Mesendoderm (in vitro differentiated cells): ENCODE measurements at regions not wholly inside any gene's neighbourhood (a gene's known extent, or its start where the extent isn't known, plus 50 kb on each side); places are given as distances from the start of the nearest gene placed in this dataset.
"Not testable (repeated sequence)": the region's sequence is repeated elsewhere in the genome, so short reads cannot be mapped to it uniquely, and the experiment has no call there.

Experiments
- DNase-seq: peaks from one replicate; pipeline ENCODE4 v3.0.0; 2013
- H2AK5ac ChIP-seq: 2 replicates; pipeline ENCODE4 v1.6.1; 2013; ENCODE audit warnings: low read length, inconsistent platforms
- H2BK120ac ChIP-seq: 2 replicates; pipeline ENCODE4 v1.6.1; 2013; ENCODE audit warnings: low read depth, mild to moderate bottlenecking, low read length, moderate library complexity, mixed read lengths
- H2BK15ac ChIP-seq: replicated peaks from 2 replicates; pipeline ENCODE4 v1.6.1; 2013; ENCODE audit warnings: low read depth, mild to moderate bottlenecking, moderate library complexity
- H2BK5ac ChIP-seq: 2 replicates; pipeline ENCODE4 v1.6.1; 2013; ENCODE audit warnings: low read length, inconsistent platforms
- H3K18ac ChIP-seq: 2 replicates; pipeline ENCODE4 v1.6.1; 2013; ENCODE audit warnings: mild to moderate bottlenecking, low read length, mixed read lengths
- H3K23ac ChIP-seq: one replicate; pipeline ENCODE4 v1.6.1; 2013; ENCODE audit warnings: low read length
- H3K27ac ChIP-seq: 2 replicates; pipeline ENCODE4 v1.5.1; 2013; ENCODE audit warnings: low read depth, mild to moderate bottlenecking, inconsistent platforms, low read length, moderate library complexity
- H3K27me3 ChIP-seq: 2 replicates; pipeline ENCODE4 v1.6.1; 2013; ENCODE audit warnings: low read length, control low read depth, mild to moderate bottlenecking, inconsistent platforms; ENCODE audit not compliant: insufficient read depth, poor library complexity
- H3K36me3 ChIP-seq: 2 replicates; pipeline ENCODE4 v1.6.1; 2013; ENCODE audit warnings: low read length, inconsistent platforms; ENCODE audit not compliant: control insufficient read depth, insufficient read depth
- H3K4ac ChIP-seq: one replicate; pipeline ENCODE4 v1.6.1; 2013; ENCODE audit warnings: low read depth, mild to moderate bottlenecking, low read length, moderate library complexity
- H3K4me1 ChIP-seq: 2 replicates; pipeline ENCODE4 v1.6.1; 2013; ENCODE audit warnings: low read depth, low read length, inconsistent platforms; ENCODE audit not compliant: control insufficient read depth
- H3K4me2 ChIP-seq: 2 replicates; pipeline ENCODE4 v1.6.1; 2013; ENCODE audit warnings: low read length
- H3K4me3 ChIP-seq: 2 replicates; pipeline ENCODE4 v1.5.1; 2013; ENCODE audit warnings: mild to moderate bottlenecking, low read length
- H3K56ac ChIP-seq: one replicate; pipeline ENCODE4 v1.6.1; 2013; ENCODE audit warnings: low read length
- H3K79me1 ChIP-seq: 2 replicates; pipeline ENCODE4 v1.6.1; 2013; ENCODE audit warnings: low read length, inconsistent platforms
- H3K79me2 ChIP-seq: 2 replicates; pipeline ENCODE4 v1.6.1; 2013; ENCODE audit warnings: mild to moderate bottlenecking, low read length; ENCODE audit not compliant: control insufficient read depth, insufficient read depth
- H3K9ac ChIP-seq: 2 replicates; pipeline ENCODE4 v1.6.1; 2013; ENCODE audit warnings: low read length, inconsistent platforms
- H4K5ac ChIP-seq: one replicate; pipeline ENCODE4 v1.6.1; 2013; ENCODE audit warnings: low read length
- H4K8ac ChIP-seq: one replicate; pipeline ENCODE4 v1.6.1; 2013; ENCODE audit warnings: low read depth, mild to moderate bottlenecking, control low read depth, low read length, moderate library complexity
- WGBS: extraction: QIAGEN DNeasy Blood & Tissue Kit; methylation state at CpG from one replicate; pipeline ENCODE4 v1.1.7; 2013; ENCODE audit warnings: low lambda C conversion rate, missing lambda C conversion rate; ENCODE audit not compliant: insufficient coverage; ENCODE audit errors: extremely low coverage; 5-methylcytosine and 5-hydroxymethylcytosine counted together

- H4K5ac ChIP-seq, H3K23ac ChIP-seq, H3K36me3 ChIP-seq, H3K4me2 ChIP-seq, H3K79me1 ChIP-seq, H2BK120ac ChIP-seq, H4K8ac ChIP-seq, H2AK5ac ChIP-seq, H3K4me1 ChIP-seq, H3K4me3 ChIP-seq, H2BK5ac ChIP-seq, H3K27me3 ChIP-seq: not testable (repeated sequence)
- no CpG with 5 or more reads among the region's 4 CpGs for WGBS
- H3K18ac ChIP-seq, result peak overlapping the region; percentile 93
- H3K27ac ChIP-seq, result peak overlapping the region; percentile 86
- peaks cover 27% of the 10 kb centered on the region for H3K79me2 ChIP-seq
- DNase-seq, result peak; percentile 90
- H3K9ac ChIP-seq, result peak overlapping the region; percentile 78
- H2BK15ac ChIP-seq, result peak overlapping the region; percentile 6
- peak overlapping the region; percentile 100 for H3K4ac ChIP-seq
- H3K56ac ChIP-seq, result peak overlapping the region; percentile 90
Measured at GRCh38 chr14:48267926-48268325, 592.5 kb upstream of the MDGA2 start.

GRCh38 chr14:48266201-48266600, 590.8 kb upstream of the MDGA2 start:
- no CpG with 5 or more reads among the region's 5 CpGs for WGBS
- not testable (repeated sequence) for H3K4me3 ChIP-seq, H2BK5ac ChIP-seq, H3K23ac ChIP-seq, H4K5ac ChIP-seq, H4K8ac ChIP-seq, H3K4me2 ChIP-seq, H3K36me3 ChIP-seq, H3K4me1 ChIP-seq, H3K27me3 ChIP-seq, H2BK15ac ChIP-seq, H2AK5ac ChIP-seq, H3K79me1 ChIP-seq
- Histone ChIP-seq H3K27ac (peak overlapping the region; percentile 86), H3K9ac (peak overlapping the region; percentile 78), H2BK120ac (peak overlapping the region; percentile 89), H3K18ac (peak overlapping the region; percentile 47), H3K79me2 (peaks cover 30% of the 10 kb centered on the region), H3K56ac (peak overlapping the region; percentile 90), H3K4ac (peak overlapping the region; percentile 100)
- peak; percentile 89 for DNase-seq

GRCh38 chr14:48261436-48261835, 586.0 kb upstream of the MDGA2 start:
- H3K79me1 ChIP-seq, result no peaks in the 10 kb centered on the region
- H4K5ac ChIP-seq, result no peak overlapping the region
- no peaks in the 10 kb centered on the region for H3K27me3 ChIP-seq
- H4K8ac ChIP-seq, result no peak overlapping the region
- no peak overlapping the region for H3K4me3 ChIP-seq
- no peak for DNase-seq
- no peak overlapping the region for H2AK5ac ChIP-seq
- H3K36me3 ChIP-seq, result no peaks in the 10 kb centered on the region
- H3K4me2 ChIP-seq, result no peak overlapping the region
- H3K27ac ChIP-seq, result no peak overlapping the region
- H2BK120ac ChIP-seq, result no peak overlapping the region
- H2BK5ac ChIP-seq, result no peak overlapping the region
- H3K79me2 ChIP-seq, result peaks cover 27% of the 10 kb centered on the region
- H3K56ac ChIP-seq, result no peak overlapping the region
- no peak overlapping the region for H3K23ac ChIP-seq
- no peak overlapping the region for H2BK15ac ChIP-seq
- H3K9ac ChIP-seq, result no peak overlapping the region
- no CpG with 5 or more reads among the region's 1 CpG for WGBS
- peaks cover 5% of the 10 kb centered on the region for H3K4me1 ChIP-seq
- H3K4ac ChIP-seq, result no peak overlapping the region
- no peak overlapping the region for H3K18ac ChIP-seq

- not testable (repeated sequence) for H3K27me3 ChIP-seq, H2BK5ac ChIP-seq, H4K5ac ChIP-seq, H3K36me3 ChIP-seq, H3K4me2 ChIP-seq, H3K23ac ChIP-seq, H2BK15ac ChIP-seq, H2AK5ac ChIP-seq, H3K4ac ChIP-seq, H2BK120ac ChIP-seq, H3K4me3 ChIP-seq, H4K8ac ChIP-seq, H3K79me1 ChIP-seq, H3K4me1 ChIP-seq
- Histone ChIP-seq H3K18ac (peak overlapping the region; percentile 97), H3K79me2 (peaks cover 25% of the 10 kb centered on the region), H3K56ac (peak overlapping the region; percentile 83), H3K27ac (peak overlapping the region; percentile 90), H3K9ac (peak overlapping the region; percentile 50)
- no CpG with 5 or more reads among the region's 10 CpGs for WGBS
- DNase-seq, result peak; percentile 67
Measured at GRCh38 chr14:48260394-48261295, 585.2 kb upstream of the MDGA2 start.

- no CpG with 5 or more reads among the region's 8 CpGs for WGBS
- Histone ChIP-seq H3K79me2 (peaks cover 21% of the 10 kb centered on the region), H3K18ac (peak overlapping the region; percentile 97), H2BK5ac (peak overlapping the region; percentile 41), H3K27ac (peak overlapping the region; percentile 90), H2BK120ac (peak overlapping the region; percentile 88), H3K9ac (peak overlapping the region; percentile 50), H3K56ac (peak overlapping the region; percentile 83), H2BK15ac (peak overlapping the region; percentile 57), H3K4ac (peak overlapping the region; percentile 87), H4K8ac (peak overlapping the region; percentile 65), H3K4me2 (peak overlapping the region; percentile 18)
- not testable (repeated sequence) for H2AK5ac ChIP-seq, H3K23ac ChIP-seq, H3K79me1 ChIP-seq, H3K4me1 ChIP-seq, H4K5ac ChIP-seq, H3K27me3 ChIP-seq, H3K4me3 ChIP-seq, H3K36me3 ChIP-seq
- DNase-seq, result peak; percentile 63
Measured at GRCh38 chr14:48259876-48260275, 584.5 kb upstream of the MDGA2 start.
